HG03108 (cell line): ENCODE measurements at regions not wholly inside any gene's neighbourhood (a gene's known extent, or its start where the extent isn't known, plus 50 kb on each side); places are given as distances from the start of the nearest gene placed in this dataset.

Source experiments
- ATAC-seq: cut with Tn5 transposase; IDR thresholded peaks from one replicate; pipeline ENCODE4 v1.9.1; 2021; ENCODE audit warnings: moderate library complexity; ENCODE audit not compliant: unreplicated experiment

GRCh38 chr1:30488324-30488913 is 235.0 kb downstream of the MATN1 start:
- ATAC-seq, result no peak

DNA sequence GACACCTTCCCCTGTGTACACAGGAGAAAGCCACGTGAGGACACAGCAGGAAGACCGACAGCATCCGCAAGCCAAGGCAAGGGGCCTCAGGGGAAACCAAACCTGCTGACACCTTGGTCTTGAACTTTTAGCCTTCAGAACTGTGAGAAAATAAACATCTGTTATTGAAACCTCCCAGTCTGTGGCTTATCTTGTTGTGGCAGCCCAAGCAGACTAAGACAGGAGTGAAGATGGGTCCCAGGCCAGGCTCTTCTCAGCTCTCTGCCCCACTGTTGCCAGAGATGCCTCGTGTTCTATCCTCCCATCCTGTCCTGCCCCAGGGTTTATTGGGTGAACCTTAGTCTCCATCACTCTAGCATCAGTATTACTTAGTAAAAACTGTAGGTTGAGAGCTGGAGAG is 236.3 kb downstream of the MATN1 start:
- no peak for ATAC-seq

- ATAC-seq, result no peak
Measured at GRCh38 chr1:30485072-30485471, 238.3 kb downstream of the MATN1 start.

GRCh38 chr1:30484668-30485067 is 238.7 kb downstream of the MATN1 start:
- no peak for ATAC-seq

- no peak for ATAC-seq
Measured at GRCh38 chr1:30479575-30479974, 243.8 kb downstream of the MATN1 start.

DNA sequence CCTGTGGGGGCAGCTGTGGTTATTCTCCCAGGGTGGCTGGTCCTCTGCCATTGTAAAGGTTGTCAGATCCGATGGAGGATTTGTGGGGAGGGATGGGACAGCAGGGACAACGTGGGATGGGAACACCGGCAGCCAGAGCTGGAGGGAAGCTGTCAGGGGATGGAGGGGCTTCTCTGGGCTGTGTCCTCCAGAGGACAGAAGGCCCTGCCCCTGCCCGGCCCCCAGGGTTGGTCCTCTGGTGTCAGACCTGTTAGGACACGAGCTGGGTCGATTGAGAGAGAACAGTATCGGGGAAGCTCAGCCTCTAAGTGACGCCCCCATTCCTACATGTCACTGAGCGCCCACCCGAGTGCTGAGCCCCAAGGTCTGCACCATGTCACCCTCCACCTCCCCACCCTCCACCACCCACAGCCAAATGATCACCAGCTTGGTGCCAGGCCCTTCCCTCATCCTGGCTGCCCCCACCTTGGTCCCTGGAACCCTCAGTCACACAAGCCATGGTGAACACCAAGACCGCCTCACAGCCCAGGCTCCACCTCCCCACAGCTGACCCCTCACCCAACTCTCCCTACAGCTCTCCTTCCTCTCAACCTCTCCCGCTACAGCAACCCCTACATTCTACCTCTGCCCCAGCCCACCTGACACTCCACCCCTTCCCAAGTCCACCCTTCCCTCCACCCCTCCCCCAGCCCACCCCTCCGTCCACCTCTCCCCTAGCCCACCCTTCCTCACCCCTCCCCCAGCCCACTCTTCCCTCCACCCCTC is 244.4 kb downstream of the MATN1 start:
- no peak for ATAC-seq

- ATAC-seq, result no peak
Measured at GRCh38 chr1:30478283-30478682, 245.1 kb downstream of the MATN1 start.

DNA sequence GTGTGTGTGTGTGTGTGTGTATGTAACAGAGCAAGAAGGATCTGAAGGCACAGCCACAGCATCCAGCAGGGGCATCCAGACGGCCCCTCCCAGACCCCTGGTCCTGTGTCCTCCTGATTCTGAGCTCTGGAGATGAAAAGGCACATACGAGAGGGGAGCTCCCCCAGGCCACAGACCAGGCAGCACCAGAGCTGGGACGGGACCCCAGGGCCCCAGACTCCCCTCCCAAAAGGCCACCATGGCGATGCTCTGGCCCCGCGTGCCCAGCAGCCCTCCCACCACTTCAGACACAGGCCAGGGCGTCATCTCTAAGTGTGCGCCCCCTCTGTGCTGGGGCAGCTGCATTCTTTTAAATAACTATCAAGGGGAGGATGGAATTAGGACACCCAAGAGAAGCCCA is 245.8 kb downstream of the MATN1 start:
- no peak for ATAC-seq

GRCh38 chr1:30476911-30477459 is 246.4 kb downstream of the MATN1 start:
- no peak for ATAC-seq

- ATAC-seq, result no peak
Measured at GRCh38 chr1:30476476-30476875, 246.9 kb downstream of the MATN1 start.

GRCh38 chr1:30475966-30476365 is 247.4 kb downstream of the MATN1 start:
- no peak for ATAC-seq

- ATAC-seq, result no peak
Measured at GRCh38 chr1:30475201-30475600, 248.2 kb downstream of the MATN1 start.

- no peak for ATAC-seq
Measured at GRCh38 chr1:30474818-30475200, 248.6 kb downstream of the MATN1 start.

DNA sequence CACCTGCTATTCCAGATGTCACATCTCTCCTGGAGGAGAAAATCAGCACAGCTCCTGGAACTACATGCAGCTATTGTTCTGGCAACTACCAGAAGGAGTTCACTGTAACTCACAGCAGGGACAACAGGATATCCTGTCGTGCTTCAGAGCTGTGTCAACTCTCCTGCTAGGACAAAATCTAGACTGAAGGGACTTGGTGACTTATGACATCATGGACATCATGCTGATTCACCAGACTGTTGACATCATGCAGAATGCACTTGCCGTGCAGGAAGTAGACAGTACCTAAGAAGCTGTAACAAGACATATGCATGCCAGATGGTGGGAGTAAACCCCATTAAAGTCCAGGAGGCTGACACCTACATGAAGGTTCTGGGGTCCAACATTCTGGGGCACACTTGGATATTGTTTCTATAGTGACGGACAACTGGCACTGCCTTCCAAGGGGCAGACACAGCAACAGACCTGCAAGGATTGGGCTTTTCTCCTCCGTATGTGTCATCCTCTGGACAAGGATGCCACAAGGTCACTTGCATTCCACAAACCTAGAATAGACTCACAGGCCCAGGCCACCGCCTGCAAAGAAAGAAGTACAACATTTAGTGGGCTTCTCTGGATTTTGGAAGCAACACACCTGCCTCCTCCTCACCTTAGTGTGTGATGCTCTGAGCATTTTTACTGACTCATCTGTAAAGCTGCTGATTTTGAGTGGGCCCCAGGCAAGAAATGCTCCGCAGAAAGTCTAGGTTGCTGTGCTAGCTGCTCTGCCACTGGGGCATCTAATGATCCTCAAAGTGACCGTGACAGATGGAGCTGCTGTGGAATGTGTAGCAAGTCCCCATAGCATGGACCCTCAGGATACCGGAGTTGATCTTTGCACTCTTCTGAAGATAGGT is 249.2 kb downstream of the MATN1 start:
- no peak for ATAC-seq

GRCh38 chr1:30472526-30472925 is 250.9 kb downstream of the MATN1 start:
- no peak for ATAC-seq

GRCh38 chr1:30472009-30472408 is 251.4 kb downstream of the MATN1 start:
- ATAC-seq, result no peak

DNA sequence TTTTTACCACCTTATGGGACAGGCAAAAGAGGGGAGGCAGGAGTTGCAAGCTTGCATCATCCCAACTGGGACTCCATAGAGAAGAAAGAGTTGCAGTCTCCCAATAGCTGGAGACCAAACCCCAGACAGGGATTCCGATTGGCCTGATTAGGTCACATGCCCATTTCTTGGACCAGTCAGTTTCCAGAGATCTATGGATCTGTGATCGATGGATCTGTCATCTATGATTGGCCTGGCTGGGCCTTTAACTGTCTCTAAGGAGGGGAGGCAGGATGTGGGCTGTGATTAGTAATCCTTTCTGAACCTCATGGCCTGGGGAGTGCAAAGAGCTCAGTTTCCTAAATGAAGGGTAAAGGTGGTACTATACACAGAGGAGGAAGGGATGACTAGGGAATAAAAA is 252.1 kb downstream of the MATN1 start:
- no peak for ATAC-seq

- no peak for ATAC-seq
Measured at GRCh38 chr1:30469426-30469825, 254.0 kb downstream of the MATN1 start.

GRCh38 chr1:30467101-30467500 is 256.3 kb downstream of the MATN1 start:
- no peak for ATAC-seq

GRCh38 chr1:30466610-30467009 is 256.8 kb downstream of the MATN1 start:
- no peak for ATAC-seq

DNA sequence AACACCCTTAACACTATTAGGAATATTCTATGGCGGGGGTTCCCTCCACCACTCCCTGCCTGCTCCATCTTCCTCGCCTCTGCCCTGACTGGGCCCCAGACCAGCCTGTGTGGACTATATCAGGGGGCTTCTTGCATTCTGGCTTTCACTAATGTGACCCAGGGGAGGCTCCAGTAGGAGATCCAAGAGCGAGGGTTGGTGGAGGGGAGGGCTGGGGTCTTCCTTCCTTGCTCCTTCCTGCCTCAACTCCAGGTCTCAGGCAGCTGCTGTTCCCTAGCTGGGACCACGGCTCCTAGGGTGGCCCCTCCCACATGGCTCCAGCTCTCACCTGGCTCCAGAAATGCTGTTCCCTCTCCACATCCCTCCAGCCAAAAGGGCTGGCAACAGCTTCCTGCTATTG is 257.4 kb downstream of the MATN1 start:
- no peak for ATAC-seq

DNA sequence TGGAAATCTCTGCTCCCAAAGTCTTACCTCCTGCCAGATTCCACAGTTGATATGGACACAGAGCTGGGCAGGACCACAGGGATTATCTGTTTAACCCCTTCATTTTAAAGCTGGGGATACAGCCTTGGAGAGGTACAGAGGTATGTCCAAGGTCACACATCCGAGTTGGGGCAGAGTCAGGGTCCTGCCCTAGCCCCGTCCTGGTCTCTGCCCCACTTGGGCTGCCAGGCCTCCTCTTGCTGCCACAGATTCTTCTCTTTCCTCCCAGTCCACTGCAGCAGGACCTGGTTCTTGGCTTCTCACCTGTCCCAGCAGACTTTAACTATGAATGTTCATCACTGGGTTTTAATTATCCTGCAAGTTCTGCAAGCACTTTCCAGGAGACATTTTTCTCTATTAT is 258.3 kb downstream of the MATN1 start:
- ATAC-seq, result no peak
